ENCODE measurements at regions not wholly inside any gene's neighbourhood (a gene's known extent, or its start where the extent isn't known, plus 50 kb on each side); places are given as distances from the start of the nearest gene placed in this dataset.

DNA sequence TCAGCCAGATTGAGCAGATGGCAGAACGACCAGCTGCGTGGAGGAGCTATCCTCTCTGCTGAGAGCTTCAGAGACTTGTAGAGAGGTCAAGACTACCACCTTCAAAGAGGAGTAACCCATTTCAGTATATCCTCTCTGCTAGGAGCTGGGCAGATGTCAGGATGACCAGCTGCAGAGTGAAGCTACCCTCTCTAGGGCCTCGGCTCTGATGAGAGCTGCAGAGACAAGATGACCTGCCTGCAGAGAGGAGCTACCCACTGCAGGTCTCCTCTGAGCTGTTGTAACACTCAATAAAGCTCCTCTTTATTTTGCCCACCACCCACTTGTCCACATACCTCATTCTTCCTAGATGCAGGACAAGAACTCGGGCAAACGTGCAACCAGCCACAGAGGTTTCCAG lies 1522.7 kb downstream of the OTOL1 start:
- no peaks in the 10 kb centered on the region for H3K36me3 Mint-ChIP-seq (ENCODE audit: low read depth, unreplicated experiment)
- H3K9me3 Mint-ChIP-seq (ENCODE audit: unreplicated experiment) = no peaks in the 10 kb centered on the region
- DNase-seq (ENCODE audit: low spot score) = no peak
- no peaks in the 10 kb centered on the region for H3K4me1 Mint-ChIP-seq (ENCODE audit: unreplicated experiment)
- no peak overlapping the region for H3K4me3 Mint-ChIP-seq (ENCODE audit: unreplicated experiment)
- no peak overlapping the region for H3K27ac Mint-ChIP-seq (ENCODE audit: unreplicated experiment)
- H3K27me3 Mint-ChIP-seq (ENCODE audit: unreplicated experiment) = no peaks in the 10 kb centered on the region
- TF ChIP-seq, protein P1, sequence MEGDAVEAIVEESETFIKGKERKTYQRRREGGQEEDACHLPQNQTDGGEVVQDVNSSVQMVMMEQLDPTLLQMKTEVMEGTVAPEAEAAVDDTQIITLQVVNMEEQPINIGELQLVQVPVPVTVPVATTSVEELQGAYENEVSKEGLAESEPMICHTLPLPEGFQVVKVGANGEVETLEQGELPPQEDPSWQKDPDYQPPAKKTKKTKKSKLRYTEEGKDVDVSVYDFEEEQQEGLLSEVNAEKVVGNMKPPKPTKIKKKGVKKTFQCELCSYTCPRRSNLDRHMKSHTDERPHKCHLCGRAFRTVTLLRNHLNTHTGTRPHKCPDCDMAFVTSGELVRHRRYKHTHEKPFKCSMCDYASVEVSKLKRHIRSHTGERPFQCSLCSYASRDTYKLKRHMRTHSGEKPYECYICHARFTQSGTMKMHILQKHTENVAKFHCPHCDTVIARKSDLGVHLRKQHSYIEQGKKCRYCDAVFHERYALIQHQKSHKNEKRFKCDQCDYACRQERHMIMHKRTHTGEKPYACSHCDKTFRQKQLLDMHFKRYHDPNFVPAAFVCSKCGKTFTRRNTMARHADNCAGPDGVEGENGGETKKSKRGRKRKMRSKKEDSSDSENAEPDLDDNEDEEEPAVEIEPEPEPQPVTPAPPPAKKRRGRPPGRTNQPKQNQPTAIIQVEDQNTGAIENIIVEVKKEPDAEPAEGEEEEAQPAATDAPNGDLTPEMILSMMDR (IDR thresholded peaks at IDR 0.05; ENCODE audit: unreplicated experiment) = no peak

DNA sequence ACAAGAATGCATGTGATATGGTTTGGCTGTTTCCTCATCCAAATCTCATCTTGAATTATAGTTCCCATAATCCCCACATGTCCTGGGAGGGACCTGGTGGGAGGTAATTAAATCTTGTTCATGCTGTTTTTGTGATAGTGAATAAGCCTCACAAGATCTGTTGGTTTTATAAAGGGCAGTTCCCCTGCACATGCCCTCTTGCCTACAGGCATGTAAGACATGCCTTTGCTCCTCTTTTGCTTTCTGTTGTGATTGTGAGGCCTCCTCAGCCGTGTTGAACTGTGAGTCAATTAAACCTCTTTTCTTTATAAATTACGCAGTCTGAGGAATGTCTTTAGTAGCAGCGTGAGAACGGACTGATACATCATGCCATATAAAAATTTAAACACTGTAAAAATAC lies 1537.0 kb downstream of the OTOL1 start:
- H3K36me3 Mint-ChIP-seq (ENCODE audit: low read depth, unreplicated experiment) = no peaks in the 10 kb centered on the region
- no peaks in the 10 kb centered on the region for H3K27me3 Mint-ChIP-seq (ENCODE audit: unreplicated experiment)
- no peak overlapping the region for H3K27ac Mint-ChIP-seq (ENCODE audit: unreplicated experiment)
- no peaks in the 10 kb centered on the region for H3K4me1 Mint-ChIP-seq (ENCODE audit: unreplicated experiment)
- H3K4me3 Mint-ChIP-seq (ENCODE audit: unreplicated experiment) = no peak overlapping the region
- no peaks in the 10 kb centered on the region for H3K9me3 Mint-ChIP-seq (ENCODE audit: unreplicated experiment)
- DNase-seq (ENCODE audit: low spot score) = no peak
- TF ChIP-seq, protein P1 (IDR thresholded peaks at IDR 0.05; ENCODE audit: unreplicated experiment) = no peak

DNA sequence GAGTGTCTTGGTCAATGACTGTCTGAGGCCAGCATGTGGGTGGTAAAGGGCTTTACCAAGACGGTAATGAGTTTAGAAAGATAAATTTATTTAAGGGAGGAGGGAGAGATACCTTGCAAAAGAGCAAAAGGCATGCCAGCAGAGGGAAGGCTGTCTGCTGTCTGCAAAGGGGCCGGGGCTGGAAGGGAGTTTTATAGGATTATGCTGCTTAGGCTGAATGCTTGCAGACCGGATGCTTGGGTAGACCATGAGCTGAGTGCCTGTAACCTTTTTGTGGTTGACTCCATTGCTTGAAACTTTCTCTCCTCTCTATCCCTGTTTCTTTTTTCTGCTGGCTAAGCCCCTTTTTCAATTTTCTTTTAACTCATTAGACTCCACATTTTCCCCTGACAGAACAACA lies 1543.0 kb downstream of the OTOL1 start:
- no peaks in the 10 kb centered on the region for H3K4me1 Mint-ChIP-seq (ENCODE audit: unreplicated experiment)
- H3K36me3 Mint-ChIP-seq (ENCODE audit: low read depth, unreplicated experiment) = no peaks in the 10 kb centered on the region
- H3K9me3 Mint-ChIP-seq (ENCODE audit: unreplicated experiment) = no peaks in the 10 kb centered on the region
- no peak for DNase-seq (ENCODE audit: low spot score)
- H3K27ac Mint-ChIP-seq (ENCODE audit: unreplicated experiment) = no peak overlapping the region
- no peak overlapping the region for H3K4me3 Mint-ChIP-seq (ENCODE audit: unreplicated experiment)
- TF ChIP-seq, protein P1 (IDR thresholded peaks at IDR 0.05; ENCODE audit: unreplicated experiment) = no peak
- H3K27me3 Mint-ChIP-seq (ENCODE audit: unreplicated experiment) = no peaks in the 10 kb centered on the region

DNA sequence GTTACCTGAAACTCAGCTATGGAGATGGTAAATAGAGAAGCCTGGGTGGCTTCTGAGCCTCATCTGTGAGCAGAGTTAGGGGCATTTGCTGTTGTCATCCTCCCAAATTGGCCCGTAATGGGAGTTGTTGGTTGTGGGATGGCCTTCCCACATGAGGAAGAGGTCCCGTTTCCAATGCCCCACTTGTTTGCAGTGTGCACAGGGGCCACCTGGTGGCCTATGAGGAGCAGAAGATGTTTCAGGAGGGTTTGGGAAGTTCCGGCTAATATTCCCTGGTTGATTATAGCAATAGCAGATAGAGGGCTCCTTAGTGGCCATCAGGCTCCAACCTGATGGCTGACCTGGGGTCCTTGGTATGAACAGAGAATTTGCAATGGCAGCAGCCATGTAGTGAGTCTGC lies 1546.5 kb downstream of the OTOL1 start:
- TF ChIP-seq, protein P1 (IDR thresholded peaks at IDR 0.05; ENCODE audit: unreplicated experiment) = peak; percentile 26
- Mint-ChIP-seq H3K9me3 (ENCODE audit: unreplicated experiment) (no peaks in the 10 kb centered on the region), H3K36me3 (ENCODE audit: low read depth, unreplicated experiment) (no peaks in the 10 kb centered on the region), H3K27ac (ENCODE audit: unreplicated experiment) (no peak overlapping the region), H3K27me3 (ENCODE audit: unreplicated experiment) (no peaks in the 10 kb centered on the region), H3K4me3 (ENCODE audit: unreplicated experiment) (no peak overlapping the region), H3K4me1 (ENCODE audit: unreplicated experiment) (no peaks in the 10 kb centered on the region)
- DNase-seq (ENCODE audit: low spot score) = no peak

DNA sequence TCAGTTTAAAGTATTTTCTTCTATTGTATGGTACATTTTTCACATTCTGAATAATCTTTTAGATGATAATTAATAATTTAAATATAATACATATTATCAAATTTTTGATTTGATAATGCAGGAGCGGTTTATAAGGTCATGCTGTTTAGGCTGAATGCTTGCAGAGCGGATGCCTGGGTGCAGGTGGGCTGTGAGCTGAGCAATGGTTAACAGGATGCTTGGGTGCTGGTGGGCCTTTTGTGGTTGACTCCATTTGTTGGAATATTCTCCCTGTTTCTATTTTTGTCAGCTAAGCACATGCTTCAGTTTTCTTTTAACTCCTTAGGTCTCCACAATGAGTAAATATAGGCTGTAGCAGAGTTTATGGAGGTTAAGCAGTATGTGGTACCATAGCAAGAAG lies 1549.3 kb downstream of the OTOL1 start:
- TF ChIP-seq, protein P1 (IDR thresholded peaks at IDR 0.05; ENCODE audit: unreplicated experiment) = no peak
- H3K27me3 Mint-ChIP-seq (ENCODE audit: unreplicated experiment) = no peaks in the 10 kb centered on the region
- no peaks in the 10 kb centered on the region for H3K9me3 Mint-ChIP-seq (ENCODE audit: unreplicated experiment)
- H3K4me3 Mint-ChIP-seq (ENCODE audit: unreplicated experiment) = no peak overlapping the region
- H3K4me1 Mint-ChIP-seq (ENCODE audit: unreplicated experiment) = no peaks in the 10 kb centered on the region
- DNase-seq (ENCODE audit: low spot score) = no peak
- H3K36me3 Mint-ChIP-seq (ENCODE audit: low read depth, unreplicated experiment) = no peaks in the 10 kb centered on the region
- no peak overlapping the region for H3K27ac Mint-ChIP-seq (ENCODE audit: unreplicated experiment)
